DOHH2 (cell line): ENCODE measurements at regions not wholly inside any gene's neighbourhood (a gene's known extent, or its start where the extent isn't known, plus 50 kb on each side); places are given as distances from the start of the nearest gene placed in this dataset.
"Not testable (repeated sequence)": the region's sequence is repeated elsewhere in the genome, so short reads cannot be mapped to it uniquely, and the experiment has no call there.

ENCODE experiments used
- H3F3A ChIP-seq: fragments of 200-600 bp; sonication (generic), shearing (Covaris generic); 2 replicates; pipeline ENCODE4 v1.6.0; 2016; ENCODE audit warnings: antibody characterized with exemption, mild to moderate bottlenecking; ENCODE audit not compliant: control insufficient read depth, insufficient read depth
- H3K27ac ChIP-seq: fragments of 200-600 bp; sonication (generic); 2 replicates; pipeline ENCODE4 v1.5.1; 2014; ENCODE audit warnings: low read depth, mild to moderate bottlenecking, low read length, moderate library complexity
- H3K27me3 ChIP-seq: fragments of 200-600 bp; sonication (generic); 2 replicates; pipeline ENCODE4 v1.6.1; 2014; ENCODE audit warnings: mild to moderate bottlenecking, low read length, mixed read lengths; ENCODE audit not compliant: control insufficient read depth
- H3K36me3 ChIP-seq: fragments of 200-600 bp; sonication (generic); 2 replicates; pipeline ENCODE4 v1.6.1; 2014; ENCODE audit warnings: mild to moderate bottlenecking, low read length, moderate library complexity, mixed read lengths; ENCODE audit not compliant: control insufficient read depth
- H3K4me1 ChIP-seq: fragments of 200-600 bp; sonication (generic); 2 replicates; pipeline ENCODE4 v1.6.1; 2014; ENCODE audit warnings: mild to moderate bottlenecking, low read length, mixed read lengths; ENCODE audit not compliant: control insufficient read depth
- H3K4me2 ChIP-seq: fragments of 200-600 bp; sonication (generic); 2 replicates; pipeline ENCODE4 v1.6.0; 2014; ENCODE audit warnings: mild to moderate bottlenecking, low read length, moderate library complexity
- H3K4me3 ChIP-seq: fragments of 200-600 bp; sonication (generic); 2 replicates; pipeline ENCODE4 v1.5.1; 2014; ENCODE audit warnings: mild to moderate bottlenecking, low read length, mixed read lengths
- H3K79me2 ChIP-seq: fragments of 200-600 bp; sonication (generic); 2 replicates; pipeline ENCODE4 v1.6.1; 2014; ENCODE audit warnings: mild to moderate bottlenecking, low read length, mixed read lengths; ENCODE audit not compliant: control insufficient read depth
- H3K9me2 ChIP-seq: fragments of 200-600 bp; sonication (generic); replicated peaks from 2 replicates; pipeline ENCODE4 v1.6.1; 2014; ENCODE audit warnings: mild to moderate bottlenecking, low read length, mixed read lengths; ENCODE audit not compliant: control insufficient read depth
- H3K9me3 ChIP-seq: fragments of 200-600 bp; sonication (generic); 2 replicates; pipeline ENCODE4 v1.6.1; 2014; ENCODE audit warnings: antibody characterized with exemption, low read length, mixed read lengths; ENCODE audit not compliant: control insufficient read depth, insufficient read depth
- H4K20me1 ChIP-seq: fragments of 200-600 bp; sonication (generic); 2 replicates; pipeline ENCODE4 v1.6.0; 2014; ENCODE audit warnings: low read depth, mild to moderate bottlenecking, antibody characterized with exemption, low read length, moderate library complexity; ENCODE audit not compliant: control insufficient read depth, insufficient read depth
- CTCF ChIP-seq: fragments of 200-600 bp; sonication (generic); IDR thresholded peaks from one replicate; pipeline ENCODE4 v1.5.1; 2014; ENCODE audit warnings: antibody characterized with exemption, mild to moderate bottlenecking, low read depth, low read length; ENCODE audit not compliant: poor library complexity, severe bottlenecking
- EZH2phosphoT487 ChIP-seq: fragments of 200-600 bp; sonication (generic); IDR thresholded peaks from 2 replicates; pipeline ENCODE4 v1.6.1; 2017; ENCODE audit warnings: borderline replicate concordance, mild to moderate bottlenecking, antibody characterized with exemption, low read length, moderate library complexity, mixed read lengths

DNA sequence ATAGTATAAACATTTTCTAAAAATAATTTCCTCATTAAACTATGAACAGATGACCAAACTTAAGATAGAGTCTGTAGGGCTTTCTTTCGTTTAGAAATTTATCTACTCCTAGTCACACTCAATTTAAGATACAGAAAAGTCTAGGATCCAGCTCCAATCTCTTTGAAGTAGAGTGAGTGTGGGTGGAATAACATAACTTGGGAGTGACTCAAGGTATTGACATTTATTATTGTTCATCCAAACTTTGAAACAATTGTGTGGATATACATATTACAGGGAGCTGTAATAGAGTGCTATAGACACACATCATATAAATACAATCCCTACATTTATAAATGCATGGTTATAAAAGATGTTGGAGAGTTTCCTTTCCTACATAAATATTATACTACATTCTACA, 715.2 kb upstream of the MANEA start:
- Histone ChIP-seq H3K27me3 (no peaks in the 10 kb centered on the region), H3K4me2 (no peak overlapping the region), H4K20me1 (no peaks in the 10 kb centered on the region), H3K79me2 (no peaks in the 10 kb centered on the region), H3K27ac (no peak overlapping the region), H3F3A (no peaks in the 10 kb centered on the region), H3K9me2 (no peaks in the 10 kb centered on the region), H3K9me3 (no peaks in the 10 kb centered on the region), H3K36me3 (no peaks in the 10 kb centered on the region), H3K4me1 (no peaks in the 10 kb centered on the region), H3K4me3 (no peak overlapping the region)
- TF ChIP-seq EZH2phosphoT487 (no peak), CTCF (no peak)

GRCh38 chr6:94859924-94860323, 717.4 kb upstream of the MANEA start:
- Histone ChIP-seq H3K27me3 (no peaks in the 10 kb centered on the region), H3K9me2 (no peaks in the 10 kb centered on the region), H3F3A (no peaks in the 10 kb centered on the region), H3K4me3 (no peak overlapping the region), H3K36me3 (no peaks in the 10 kb centered on the region), H3K4me2 (no peak overlapping the region), H3K27ac (no peak overlapping the region), H3K9me3 (no peaks in the 10 kb centered on the region), H4K20me1 (no peaks in the 10 kb centered on the region), H3K79me2 (no peaks in the 10 kb centered on the region), H3K4me1 (no peaks in the 10 kb centered on the region)
- TF ChIP-seq EZH2phosphoT487 (no peak), CTCF (no peak)

- not testable (repeated sequence) for H3F3A ChIP-seq, H3K4me2 ChIP-seq, H3K9me2 ChIP-seq, H3K79me2 ChIP-seq, H3K4me1 ChIP-seq, H3K4me3 ChIP-seq, H3K36me3 ChIP-seq, H3K27ac ChIP-seq, H3K27me3 ChIP-seq, H3K9me3 ChIP-seq, H4K20me1 ChIP-seq
Observed at GRCh38 chr6:94856999-94857398, 720.3 kb upstream of the MANEA start.

- H3K9me2 ChIP-seq, H3K27me3 ChIP-seq, H3K27ac ChIP-seq, H3K36me3 ChIP-seq, H3F3A ChIP-seq, H4K20me1 ChIP-seq, H3K4me2 ChIP-seq, H3K9me3 ChIP-seq, H3K4me1 ChIP-seq, H3K4me3 ChIP-seq, H3K79me2 ChIP-seq: not testable (repeated sequence)
Observed at GRCh38 chr6:94851329-94851728, 726.0 kb upstream of the MANEA start.
